Stomach (tissue), 8 donors: ENCODE measurements at regions not wholly inside any gene's neighbourhood (a gene's known extent, or its start where the extent isn't known, plus 50 kb on each side); places are given as distances from the start of the nearest gene placed in this dataset.
A peak's percentile ranks its signal among the peaks of the same experiment; 100 is the strongest.

ENCODE experiments used
- DNase-seq, 2 donors: peaks; one replicate each; pipeline versions ENCODE4 v3.0.0 to v3.0.0-alpha.2; 2013 to 2019
- H3K27ac ChIP-seq, 5 donors: fragments of 200-600 bp in 4 of 5; sonication (generic) in 4 of 5; one replicate each; pipeline ENCODE4 v1.5.1; 2013 to 2019; ENCODE audit warnings: mild to moderate bottlenecking in 1 of 5, moderate library complexity in 1 of 5
- H3K27me3 ChIP-seq, 3 donors: fragments of 200-600 bp; sonication (generic); one replicate each; pipeline ENCODE4 v1.5.1; 2017 to 2019; ENCODE audit warnings: mixed run types in 1 of 3
- H3K36me3 ChIP-seq, 4 donors: fragments of 200-600 bp; sonication (generic); 1 replicate in 3 of 4; 2 replicates in 1 of 4; pipeline ENCODE4 v1.5.1; 2016 to 2019
- H3K4me1 ChIP-seq, 4 donors: fragments of 200-600 bp; sonication (generic); one replicate each; pipeline ENCODE4 v1.5.1; 2016 to 2019
- H3K4me3 ChIP-seq, 4 donors: fragments of 200-600 bp; sonication (generic) in 3 of 4; one replicate each; pipeline ENCODE4 v1.5.1; 2016 to 2019; ENCODE audit warnings: mild to moderate bottlenecking in 1 of 4
- H3K9me3 ChIP-seq, 4 donors: fragments of 200-600 bp; sonication (generic); one replicate each; pipeline ENCODE4 v1.5.1; 2016 to 2019
- EP300 ChIP-seq: sonication (generic); formaldehyde crosslinking; IDR thresholded peaks from one replicate; pipeline ENCODE4 v1.6.1; 2017; ENCODE audit warnings: antibody characterized with exemption
- POLR2A ChIP-seq, 4 donors: fragments of 450-650 bp; IDR thresholded peaks; one replicate each; pipeline ENCODE4 v1.6.1; 2016; ENCODE audit warnings: antibody characterized with exemption in 4 of 4, control low read depth in 2 of 4, mild to moderate bottlenecking in 1 of 4, moderate library complexity in 1 of 4
- POLR2AphosphoS5 ChIP-seq, 3 donors: sonication (generic); formaldehyde crosslinking; IDR thresholded peaks; one replicate each; pipeline ENCODE4 v1.6.1; 2016; ENCODE audit warnings: antibody characterized with exemption in 3 of 3
- WGBS, 5 donors: extraction: QIAGEN DNeasy Blood & Tissue Kit in 3 of 5; methylation state at CpG; one replicate each; pipeline versions ENCODE4 v1.1.5 to v1.1.7; 2013 to 2018; 5-methylcytosine and 5-hydroxymethylcytosine counted together
- intact Hi-C: fragments of 100-400 bp; cut with DNase I; formaldehyde crosslinking; loops from one replicate; pipeline ENCODE4 v1.15.1; 2023; ENCODE audit warnings: low total_unique reads
- TF ChIP-seq, protein P1 (sequence below), 7 experiments: fragments of 450-650 bp in 4 of 7; fragments of 200-600 bp in 3 of 7; sonication (generic) in 3 of 7; IDR thresholded peaks; one replicate each; pipeline ENCODE4 v1.5.1; 2016 to 2019; ENCODE audit warnings: antibody characterized with exemption in 7 of 7, control low read depth in 2 of 7, mild to moderate bottlenecking in 1 of 7
- donor health status: healthy with polysubstance abuse.
- donor health status: Bipolar disorder and iron deficiency.
- donor health status: healthy.

DNA sequence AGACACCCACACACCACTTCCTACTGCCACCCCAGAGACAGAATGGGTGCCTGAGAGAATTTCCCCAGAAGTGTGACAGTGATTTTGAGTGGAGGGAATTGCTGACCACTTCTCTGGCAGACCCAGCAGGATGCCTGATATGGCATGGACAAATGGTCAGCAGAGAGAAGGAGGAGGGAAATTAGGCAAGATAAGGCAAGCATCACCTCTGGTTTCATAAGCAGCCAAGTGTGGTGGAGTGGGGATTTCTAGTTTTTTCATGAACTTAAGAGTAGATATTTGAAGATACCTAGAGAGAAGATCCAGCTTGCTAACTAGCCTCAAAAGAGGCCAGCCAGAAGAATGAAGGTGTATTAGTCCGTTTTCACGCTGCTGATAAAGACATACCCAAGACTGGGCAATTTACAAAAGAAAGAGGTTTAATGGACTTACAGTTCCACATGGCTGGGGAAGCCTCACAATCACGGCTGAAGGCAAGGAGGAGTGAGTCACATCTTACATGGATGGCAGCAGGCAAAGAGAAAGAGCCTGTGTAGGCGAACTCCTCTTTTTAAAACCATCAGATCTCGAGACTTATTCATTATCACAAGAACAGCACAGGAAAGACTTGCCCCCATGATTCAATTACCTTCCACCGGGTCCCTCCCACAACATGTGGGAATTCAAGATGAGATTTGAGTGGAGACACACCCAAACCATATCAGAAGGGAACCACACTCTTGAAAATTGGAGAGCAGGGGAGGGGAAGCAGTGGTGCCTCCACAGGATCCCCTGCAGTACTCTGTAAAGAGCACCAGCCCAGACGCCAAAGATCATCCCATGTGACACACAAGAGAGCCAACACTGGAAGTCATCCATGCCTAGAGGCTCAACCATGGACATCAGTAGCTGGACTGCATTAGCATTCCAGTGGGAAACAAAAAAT, 64.2 kb downstream of the RBM43 start:
- Histone ChIP-seq H3K36me3 (no peaks in the 10 kb centered on the region), H3K27ac (no peak overlapping the region), H3K4me1 (no peaks in the 10 kb centered on the region), H3K27me3 (no peaks in the 10 kb centered on the region), H3K9me3 (no peaks in the 10 kb centered on the region), H3K4me3 (no peak overlapping the region)
- TF ChIP-seq EP300 (no peak), POLR2AphosphoS5 (IDR thresholded peaks at IDR 0.05) (no peak), POLR2A (IDR thresholded peaks at IDR 0.05) (no peak)
- TF ChIP-seq, protein P1, sequence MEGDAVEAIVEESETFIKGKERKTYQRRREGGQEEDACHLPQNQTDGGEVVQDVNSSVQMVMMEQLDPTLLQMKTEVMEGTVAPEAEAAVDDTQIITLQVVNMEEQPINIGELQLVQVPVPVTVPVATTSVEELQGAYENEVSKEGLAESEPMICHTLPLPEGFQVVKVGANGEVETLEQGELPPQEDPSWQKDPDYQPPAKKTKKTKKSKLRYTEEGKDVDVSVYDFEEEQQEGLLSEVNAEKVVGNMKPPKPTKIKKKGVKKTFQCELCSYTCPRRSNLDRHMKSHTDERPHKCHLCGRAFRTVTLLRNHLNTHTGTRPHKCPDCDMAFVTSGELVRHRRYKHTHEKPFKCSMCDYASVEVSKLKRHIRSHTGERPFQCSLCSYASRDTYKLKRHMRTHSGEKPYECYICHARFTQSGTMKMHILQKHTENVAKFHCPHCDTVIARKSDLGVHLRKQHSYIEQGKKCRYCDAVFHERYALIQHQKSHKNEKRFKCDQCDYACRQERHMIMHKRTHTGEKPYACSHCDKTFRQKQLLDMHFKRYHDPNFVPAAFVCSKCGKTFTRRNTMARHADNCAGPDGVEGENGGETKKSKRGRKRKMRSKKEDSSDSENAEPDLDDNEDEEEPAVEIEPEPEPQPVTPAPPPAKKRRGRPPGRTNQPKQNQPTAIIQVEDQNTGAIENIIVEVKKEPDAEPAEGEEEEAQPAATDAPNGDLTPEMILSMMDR (IDR thresholded peaks at IDR 0.05) = no peak
- intact Hi-C loops = no loop called here
- 79 to 84% (median 83%) methylated on average over 7 of the region's 7 CpGs for WGBS, 5 donors
- DNase-seq = no peak

DNA sequence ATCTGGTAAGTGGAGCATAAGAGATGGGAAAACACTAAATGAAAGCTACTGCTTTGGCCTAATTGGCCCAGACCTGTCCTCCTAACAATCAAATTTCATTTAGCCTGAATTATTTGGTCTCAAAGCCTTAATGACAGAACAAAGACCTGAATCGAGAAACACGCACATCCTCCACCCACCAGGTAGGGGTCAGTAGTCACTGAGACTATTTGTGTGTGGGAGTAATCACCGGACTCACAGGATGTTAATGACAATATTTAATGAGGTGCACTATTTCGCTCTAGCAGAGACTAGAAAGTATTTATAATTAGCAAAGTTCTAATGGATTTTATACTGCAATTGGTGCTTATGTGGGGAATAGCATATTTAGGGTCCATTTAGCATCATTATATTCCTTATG, 68.1 kb downstream of the RBM43 start:
- TF ChIP-seq POLR2A (IDR thresholded peaks at IDR 0.05) (no peak), EP300 (no peak), POLR2AphosphoS5 (IDR thresholded peaks at IDR 0.05) (no peak)
- TF ChIP-seq, protein P1 (IDR thresholded peaks at IDR 0.05) = no peak
- intact Hi-C loops = no loop called here

DNA sequence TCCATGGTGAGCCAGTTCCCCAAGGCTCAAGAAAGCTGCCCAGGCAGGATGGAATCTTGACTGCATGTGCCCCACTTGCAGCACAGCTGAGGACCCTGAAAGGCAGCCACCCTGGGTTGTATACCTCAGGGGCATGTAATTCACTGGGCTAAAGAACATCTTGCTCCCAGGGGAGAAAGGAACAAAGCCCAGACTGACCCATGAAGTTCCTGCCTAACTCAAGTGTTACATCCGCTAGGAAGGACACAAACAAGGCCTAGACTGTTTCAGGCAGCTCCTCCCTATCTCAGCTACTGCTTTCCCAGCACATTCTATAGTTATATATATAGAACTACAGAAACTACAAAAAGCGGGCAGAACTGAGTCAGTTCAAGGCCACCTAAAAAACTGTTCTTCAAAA, 69.0 kb downstream of the RBM43 start:
- intact Hi-C loops = no loop called here
- H3K27ac ChIP-seq = no peak overlapping the region
- WGBS, 5 donors = 78 to 98% (median 90%) methylated on average over 2 of the region's 2 CpGs

More for the DNA sequence above, 68.1 kb downstream of the RBM43 start:
- no peaks in the 10 kb centered on the region for H3K27me3 ChIP-seq
- WGBS, 5 donors = 81 to 91% (median 86%) methylated on average over 4 of the region's 4 CpGs
- H3K4me1 ChIP-seq = no peaks in the 10 kb centered on the region
- no peaks in the 10 kb centered on the region for H3K36me3 ChIP-seq
- no peak overlapping the region for H3K27ac ChIP-seq
- H3K9me3 ChIP-seq = no peaks in the 10 kb centered on the region
- no peak for DNase-seq
- no peak overlapping the region for H3K4me3 ChIP-seq

DNA sequence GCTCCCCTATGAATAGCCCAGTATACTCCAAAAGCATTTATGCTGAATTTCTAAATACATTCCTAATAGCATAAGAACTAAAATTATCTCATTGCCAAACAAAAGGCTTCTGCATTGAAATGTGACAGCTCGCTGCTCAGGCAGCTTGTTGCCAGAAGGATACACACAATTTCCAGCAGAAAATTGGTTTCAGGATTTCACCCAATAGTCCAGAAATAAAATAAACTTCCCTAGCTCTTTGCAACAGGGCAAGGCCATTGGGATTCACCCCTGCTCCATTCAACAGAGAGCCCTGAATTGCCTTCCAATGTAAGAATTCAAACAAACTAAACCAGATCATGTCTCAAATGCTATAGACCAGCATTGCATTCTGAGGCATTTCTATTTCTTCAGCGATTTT, 70.7 kb downstream of the RBM43 start:
- 72 to 90% (median 78%) methylated on average over 2 of the region's 2 CpGs for WGBS, 5 donors
- Histone ChIP-seq H3K4me3 (no peak overlapping the region), H3K27ac (no peak overlapping the region), H3K36me3 (no peaks in the 10 kb centered on the region), H3K4me1 (no peaks in the 10 kb centered on the region), H3K9me3 (no peaks in the 10 kb centered on the region), H3K27me3 (no peaks in the 10 kb centered on the region)
- TF ChIP-seq, protein P1 (IDR thresholded peaks at IDR 0.05) = no peak
- TF ChIP-seq EP300 = no peak
- DNase-seq = peak in 1 of 2 donors; percentile 12
- intact Hi-C loops = no loop called here

More for the DNA sequence above, 69.0 kb downstream of the RBM43 start:
- TF ChIP-seq, protein P1 (IDR thresholded peaks at IDR 0.05) = no peak
- TF ChIP-seq POLR2AphosphoS5 (IDR thresholded peaks at IDR 0.05) = no peak
- TF ChIP-seq EP300 = no peak
- TF ChIP-seq POLR2A (IDR thresholded peaks at IDR 0.05) = no peak
- no peaks in the 10 kb centered on the region for H3K36me3 ChIP-seq
- DNase-seq = no peak
- no peak overlapping the region for H3K4me3 ChIP-seq
- H3K27me3 ChIP-seq = no peaks in the 10 kb centered on the region
- no peaks in the 10 kb centered on the region for H3K4me1 ChIP-seq
- H3K9me3 ChIP-seq = no peaks in the 10 kb centered on the region
